H1 (cell line): ENCODE measurements at regions not wholly inside any gene's neighbourhood (a gene's known extent, or its start where the extent isn't known, plus 50 kb on each side); places are given as distances from the start of the nearest gene placed in this dataset.

Experiments used
- CTCF ChIA-PET: fragments of 300-600 bp; sonication (Branson Sonifier 250); formaldehyde crosslinking; loops from one replicate; lab custom pipeline; 2021; ENCODE audit not compliant: partially characterized antibody; lab: Charles Lee
- POLR2A ChIA-PET: fragments of 300-600 bp; sonication (Branson Sonifier 250); formaldehyde crosslinking; loops from one replicate; lab custom pipeline; 2021; ENCODE audit warnings: inconsistent platforms; ENCODE audit not compliant: partially characterized antibody; lab: Charles Lee
- DNase-seq, 2 experiments: peaks; one replicate each; pipeline versions ENCODE4 v3.0.0 to v3.0.0-alpha.2; 2010 to 2022; ENCODE audit warnings: low spot score in 2 of 2, low read depth in 1 of 2, mixed read lengths in 1 of 2
- FAIRE-seq: peaks from 2 replicates; lab custom pipeline; 2011; peaks lifted over from hg19 to GRCh38; lab: Jason Lieb, UNC
- H2AFZ ChIP-seq: 2 replicates; pipeline ENCODE4 v1.8.1; 2012; ENCODE audit warnings: low read length, inconsistent platforms
- H2AK5ac ChIP-seq: 2 replicates; pipeline ENCODE4 v1.6.1; 2013; ENCODE audit warnings: low read depth, low read length
- H2BK120ac ChIP-seq: replicated peaks from 2 replicates; pipeline ENCODE3; 2013; ENCODE audit warnings: low read depth, low read length, inconsistent platforms
- H2BK12ac ChIP-seq: 2 replicates; pipeline ENCODE4 v1.6.1; 2013; ENCODE audit warnings: low read depth, low read length
- H2BK15ac ChIP-seq: 2 replicates; pipeline ENCODE4 v1.6.1; 2013; ENCODE audit warnings: low read length
- H2BK20ac ChIP-seq: 2 replicates; pipeline ENCODE4 v1.6.1; 2013; ENCODE audit warnings: low read length
- H2BK5ac ChIP-seq: 2 replicates; pipeline ENCODE4 v1.6.1; 2013; ENCODE audit warnings: low read depth, low read length
- H3K14ac ChIP-seq: 2 replicates; pipeline ENCODE4 v1.6.1; 2013; ENCODE audit warnings: inconsistent platforms; ENCODE audit not compliant: insufficient read length
- H3K18ac ChIP-seq: 2 replicates; pipeline ENCODE4 v1.6.1; 2013; ENCODE audit warnings: low read length; ENCODE audit errors: extremely low read depth
- H3K23ac ChIP-seq: 2 replicates; pipeline ENCODE4 v1.6.1; 2013; ENCODE audit warnings: inconsistent platforms; ENCODE audit not compliant: insufficient read length
- H3K23me2 ChIP-seq: 2 replicates; pipeline ENCODE4 v1.6.1; 2013; ENCODE audit warnings: low read depth, low read length
- H3K27ac ChIP-seq: 2 replicates; pipeline ENCODE4 v1.6.1; 2011; ENCODE audit warnings: low read depth, low read length, inconsistent platforms
- H3K27me3 ChIP-seq, 4 experiments: replicated peaks in 1 of 4; 1 replicate in 1 of 4; 2 replicates in 3 of 4; pipeline versions ENCODE4 v1.6.1 to v1.8.1; 2011 to 2013; ENCODE audit warnings: low read length in 3 of 4, mild to moderate bottlenecking in 3 of 4, inconsistent platforms in 2 of 4, mixed read lengths in 2 of 4, moderate library complexity in 1 of 4; ENCODE audit not compliant: control insufficient read depth in 3 of 4, insufficient read depth in 3 of 4; ENCODE audit errors: extremely low read depth in 1 of 4
- H3K36me3 ChIP-seq, 4 experiments: 2 replicates each; pipeline versions ENCODE4 v1.6.1 to v1.8.1; 2011 to 2013; ENCODE audit warnings: mild to moderate bottlenecking in 4 of 4, low read length in 3 of 4, moderate library complexity in 2 of 4, control low read depth in 1 of 4, inconsistent platforms in 1 of 4; ENCODE audit not compliant: insufficient read depth in 4 of 4, control insufficient read depth in 2 of 4
- H3K4ac ChIP-seq: replicated peaks from 2 replicates; pipeline ENCODE3; 2013; ENCODE audit warnings: low read length, low read depth, mixed read lengths, inconsistent platforms; ENCODE audit not compliant: insufficient read length
- H3K4me1 ChIP-seq, 4 experiments: replicated peaks in 1 of 4; 1 replicate in 1 of 4; 2 replicates in 3 of 4; pipeline versions ENCODE4 v1.6.1 to v1.8.1; 2011 to 2013; ENCODE audit warnings: low read length in 3 of 4, inconsistent platforms in 2 of 4, mixed read lengths in 1 of 4; ENCODE audit not compliant: insufficient read depth in 4 of 4, control insufficient read depth in 3 of 4
- H3K4me2 ChIP-seq, 2 experiments: 2 replicates each; pipeline versions ENCODE4 v1.6.1 to v1.8.1; 2011 to 2013; ENCODE audit warnings: low read depth in 2 of 2, low read length in 2 of 2, control low read depth in 1 of 2, inconsistent platforms in 1 of 2, mild to moderate bottlenecking in 1 of 2; ENCODE audit not compliant: insufficient read depth in 1 of 2
- H3K4me3 ChIP-seq, 4 experiments: fragments of 200-600, 300-600 bp in 1 of 4; sonication (generic), shearing (Covaris generic), sonication (Bioruptor Twin) in 1 of 4; 2 replicates each; pipeline versions ENCODE4 v1.5.1 to v1.8.1; 2011 to 2016; ENCODE audit warnings: low read length in 4 of 4, low read depth in 3 of 4, control low read depth in 2 of 4, inconsistent platforms in 2 of 4, mild to moderate bottlenecking in 2 of 4, mixed read lengths in 1 of 4, moderate library complexity in 1 of 4; ENCODE audit not compliant: insufficient read depth in 2 of 4; ENCODE audit errors: extremely low read depth in 1 of 4
- H3K56ac ChIP-seq: replicated peaks from 2 replicates; pipeline ENCODE3; 2013; ENCODE audit warnings: low read depth, mild to moderate bottlenecking, mixed read lengths, low read length, inconsistent platforms; ENCODE audit not compliant: insufficient read length
- H3K79me1 ChIP-seq: 2 replicates; pipeline ENCODE4 v1.6.1; 2013; ENCODE audit warnings: low read depth, low read length, control low read depth
- H3K79me2 ChIP-seq, 2 experiments: 2 replicates each; pipeline versions ENCODE4 v1.6.1 to v1.8.1; 2012 to 2013; ENCODE audit warnings: low read length in 2 of 2, mild to moderate bottlenecking in 2 of 2, inconsistent platforms in 1 of 2; ENCODE audit not compliant: insufficient read depth in 2 of 2, control insufficient read depth in 1 of 2
- H3K9ac ChIP-seq, 4 experiments: replicated peaks in 1 of 4; 1 replicate in 1 of 4; 2 replicates in 3 of 4; pipeline versions ENCODE4 v1.6.1 to v1.8.1; 2011 to 2013; ENCODE audit warnings: low read depth in 3 of 4, low read length in 3 of 4, control low read depth in 2 of 4, mild to moderate bottlenecking in 2 of 4, moderate library complexity in 2 of 4, inconsistent platforms in 1 of 4; ENCODE audit errors: extremely low read depth in 1 of 4
- H3K9me3 ChIP-seq, 2 experiments: 2 replicates each; pipeline versions ENCODE4 v1.6.1 to v1.8.1; 2012 to 2013; ENCODE audit warnings: mild to moderate bottlenecking in 2 of 2, moderate library complexity in 2 of 2, control low read depth in 1 of 2, inconsistent platforms in 1 of 2, low read depth in 1 of 2, low read length in 1 of 2, mixed read lengths in 1 of 2; ENCODE audit not compliant: insufficient read depth in 2 of 2
- H4K20me1 ChIP-seq, 2 experiments: replicated peaks in 1 of 2; 2 replicates each; pipeline versions ENCODE3 to v1.8.1; 2011 to 2013; ENCODE audit warnings: inconsistent platforms in 2 of 2, low read length in 2 of 2, mild to moderate bottlenecking in 1 of 2; ENCODE audit not compliant: insufficient read depth in 2 of 2, control insufficient read depth in 1 of 2
- H4K5ac ChIP-seq: 2 replicates; pipeline ENCODE4 v1.6.1; 2013; ENCODE audit warnings: low read length, low read depth, mixed read lengths, inconsistent platforms; ENCODE audit not compliant: insufficient read length
- H4K8ac ChIP-seq: 2 replicates; pipeline ENCODE4 v1.8.0; 2013; ENCODE audit warnings: mild to moderate bottlenecking, moderate library complexity, low read length, inconsistent platforms; ENCODE audit not compliant: insufficient read depth; ENCODE audit errors: extremely low read depth
- H4K91ac ChIP-seq: replicated peaks from 2 replicates; pipeline ENCODE3; 2013; ENCODE audit warnings: low read length, mixed read lengths, inconsistent platforms; ENCODE audit not compliant: insufficient read length
- ATF2 ChIP-seq: IDR thresholded peaks from 2 replicates; pipeline ENCODE4 v1.6.1; 2012; ENCODE audit warnings: low read length, inconsistent platforms
- BACH1 ChIP-seq: IDR thresholded peaks from 2 replicates; pipeline ENCODE4 v1.6.1; 2012; ENCODE audit warnings: low read length, improper control_type of control experiment
- CHD2 ChIP-seq: IDR thresholded peaks from 2 replicates; pipeline ENCODE4 v1.6.1; 2012; ENCODE audit warnings: low read length, improper control_type of control experiment
- GTF2F1 ChIP-seq: IDR thresholded peaks from 2 replicates; pipeline ENCODE4 v1.6.1; 2012; ENCODE audit warnings: low read depth, low read length, improper control_type of control experiment, borderline replicate concordance
- HDAC6 ChIP-seq: IDR thresholded peaks from one replicate; pipeline ENCODE4 v1.7.1; 2012; ENCODE audit warnings: low read depth, mild to moderate bottlenecking, inconsistent platforms, low read length, moderate library complexity
- JUN ChIP-seq: IDR thresholded peaks from 2 replicates; pipeline ENCODE4 v1.6.1; 2011; ENCODE audit warnings: low read depth, mild to moderate bottlenecking, improper control_type of control experiment, low read length
- MAFK ChIP-seq: IDR thresholded peaks from 2 replicates; pipeline ENCODE4 v1.6.1; 2012; ENCODE audit warnings: low read depth, mild to moderate bottlenecking, improper control_type of control experiment, low read length
- POLR2A ChIP-seq, 2 experiments: IDR thresholded peaks; 1 replicate in 1 of 2; 2 replicates in 1 of 2; pipeline ENCODE4 v1.6.1; 2011; ENCODE audit warnings: low read depth in 2 of 2, low read length in 2 of 2, mild to moderate bottlenecking in 2 of 2; ENCODE audit errors: control extremely low read depth in 1 of 2
- POU5F1 ChIP-seq: IDR thresholded peaks from 2 replicates; pipeline ENCODE4 v1.6.1; 2011; ENCODE audit warnings: low read depth, mild to moderate bottlenecking, low read length, moderate library complexity
- RBBP5 ChIP-seq: IDR thresholded peaks from 2 replicates; pipeline ENCODE4 v1.7.1; 2012; ENCODE audit warnings: low read depth, mild to moderate bottlenecking, inconsistent platforms, low read length, moderate library complexity, borderline replicate concordance
- SIN3A ChIP-seq, 2 experiments: IDR thresholded peaks in 1 of 2; conservative IDR thresholded peaks in 1 of 2; 2 replicates each; pipeline ENCODE4 v1.6.1; 2011 to 2012; ENCODE audit warnings: low read length in 2 of 2, improper control_type of control experiment in 1 of 2, low read depth in 1 of 2, mild to moderate bottlenecking in 1 of 2
- SP1 ChIP-seq: IDR thresholded peaks from 2 replicates; pipeline ENCODE4 v1.6.1; 2011; ENCODE audit warnings: low read depth, low read length
- SP4 ChIP-seq: IDR thresholded peaks from 2 replicates; pipeline ENCODE4 v1.6.1; 2012; ENCODE audit warnings: low read length, inconsistent platforms
- TAF1 ChIP-seq: IDR thresholded peaks from 2 replicates; pipeline ENCODE4 v1.6.1; 2011; ENCODE audit warnings: mild to moderate bottlenecking, low read depth, low read length
- WGBS, 2 experiments: shearing (Covaris generic) in 1 of 2; methylation state at CpG; one replicate each; pipeline versions ENCODE4 v1.1.6 to v1.1.7; 2013 to 2015; ENCODE audit warnings: low lambda C conversion rate in 2 of 2, mixed read lengths in 2 of 2, inconsistent platforms in 1 of 2, low coverage in 1 of 2, missing lambda C conversion rate in 1 of 2; ENCODE audit not compliant: insufficient replicate concordance in 2 of 2, insufficient coverage in 1 of 2, insufficient read length in 1 of 2; ENCODE audit errors: extremely low coverage in 1 of 2, missing lambda C conversion rate in 1 of 2; 5-methylcytosine and 5-hydroxymethylcytosine counted together

GRCh38 chr20:19815553-19815991 lies 57.5 kb downstream of the RIN2 start:
- no peak overlapping the region for H3K27ac ChIP-seq
- POLR2A ChIA-PET, result no interaction called here
- TF ChIP-seq BACH1 (peak; percentile 85), GTF2F1 (no peak), ATF2 (no peak), TAF1 (no peak), CHD2 (no peak), JUN (no peak), HDAC6 (no peak), POLR2A (IDR thresholded peaks at IDR 0.05; ENCODE audit: control extremely low read depth in 1 of 2, low read depth in 2 of 2, low read length in 2 of 2) (no peak), RBBP5 (no peak), SIN3A (conservative IDR thresholded peaks at IDR 0.05 in 1 of 2, IDR thresholded peaks at IDR 0.05 in 1 of 2; ENCODE audit: low read depth in 1 of 2, low read length in 2 of 2) (no peak), POU5F1 (no peak), SP4 (no peak), SP1 (no peak), MAFK (peak; percentile 32; the same call in 1 of the 2 replicates)

More at GRCh38 chr20:19815553-19815991, 57.5 kb downstream of the RIN2 start:
- peak; percentile 57 for FAIRE-seq
- Histone ChIP-seq H2BK15ac (no peak overlapping the region), H3K27me3 (no peaks in the 10 kb centered on the region), H3K9ac (no peak overlapping the region), H4K5ac (no peak overlapping the region), H3K9me3 (no peaks in the 10 kb centered on the region), H3K4me2 (no peak overlapping the region), H3K79me1 (no peaks in the 10 kb centered on the region), H3K79me2 (no peaks in the 10 kb centered on the region), H4K91ac (no peak overlapping the region), H3K18ac (no peak overlapping the region), H3K4me3 (no peak overlapping the region), H3K4ac (no peak overlapping the region), H4K20me1 (no peaks in the 10 kb centered on the region), H3K56ac (no peak overlapping the region), H3K4me1 (peaks cover 0 to 3% (median 0%) of the 10 kb centered on the region in 4 experiments; a peak in 1 of 7 replicates), H3K23me2 (no peaks in the 10 kb centered on the region), H3K23ac (no peak overlapping the region), H2BK5ac (no peak overlapping the region), H4K8ac (no peak overlapping the region), H2AK5ac (no peak overlapping the region), H3K14ac (no peak overlapping the region), H2BK12ac (no peak overlapping the region), H2AFZ (0 out of 2 replicates have a peak overlapping the region, but pooled peaks have one; percentile 27), H3K36me3 (no peaks in the 10 kb centered on the region), H2BK20ac (no peak overlapping the region), H2BK120ac (no peak overlapping the region)
- WGBS, 2 experiments, result 86% methylated on average over 8 of the region's 8 CpGs; no CpG with 5 or more reads in 1 of the 2 experiments
- CTCF ChIA-PET, result interaction anchor here (0.9 to 3.7 kb wide), 5 partner anchors 12 to 178 kb away, joined by 3 to 12 read pairs (median 5); no protein-coding TSS in a partner anchor
- no peak for DNase-seq
